Panc1 (cell line): ENCODE measurements at regions not wholly inside any gene's neighbourhood (a gene's known extent, or its start where the extent isn't known, plus 50 kb on each side); places are given as distances from the start of the nearest gene placed in this dataset.

Experiments
- TCF7L2 ChIP-seq: IDR thresholded peaks from 2 replicates; pipeline ENCODE4 v1.6.1; 2011; ENCODE audit warnings: mild to moderate bottlenecking, low read depth, low read length, inconsistent platforms
- TF ChIP-seq, protein P1 (sequence below): fragments of 450-650 bp; IDR thresholded peaks from 2 replicates; pipeline ENCODE4 v1.5.1; 2017; ENCODE audit warnings: mild to moderate bottlenecking

DNA sequence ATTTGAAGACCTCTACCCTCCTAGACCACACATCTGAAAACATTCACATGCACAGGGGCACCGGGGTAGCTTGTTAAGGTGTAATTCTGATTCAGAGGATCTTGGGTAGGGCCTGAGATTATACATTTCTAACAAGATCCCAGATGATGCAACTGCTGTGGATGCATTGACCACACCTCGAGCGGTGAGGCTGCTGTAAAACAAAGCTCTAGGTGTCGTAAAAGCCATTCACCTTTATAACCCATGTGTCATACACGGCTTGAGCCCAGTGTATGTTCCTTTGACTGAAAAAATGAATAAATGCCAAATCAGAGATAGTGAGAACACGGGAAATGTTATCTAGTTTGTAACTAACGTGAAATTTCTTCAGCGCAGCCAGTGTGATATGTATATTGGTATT lies 1578.2 kb upstream of the WWC1 start:
- TF ChIP-seq, protein P1, sequence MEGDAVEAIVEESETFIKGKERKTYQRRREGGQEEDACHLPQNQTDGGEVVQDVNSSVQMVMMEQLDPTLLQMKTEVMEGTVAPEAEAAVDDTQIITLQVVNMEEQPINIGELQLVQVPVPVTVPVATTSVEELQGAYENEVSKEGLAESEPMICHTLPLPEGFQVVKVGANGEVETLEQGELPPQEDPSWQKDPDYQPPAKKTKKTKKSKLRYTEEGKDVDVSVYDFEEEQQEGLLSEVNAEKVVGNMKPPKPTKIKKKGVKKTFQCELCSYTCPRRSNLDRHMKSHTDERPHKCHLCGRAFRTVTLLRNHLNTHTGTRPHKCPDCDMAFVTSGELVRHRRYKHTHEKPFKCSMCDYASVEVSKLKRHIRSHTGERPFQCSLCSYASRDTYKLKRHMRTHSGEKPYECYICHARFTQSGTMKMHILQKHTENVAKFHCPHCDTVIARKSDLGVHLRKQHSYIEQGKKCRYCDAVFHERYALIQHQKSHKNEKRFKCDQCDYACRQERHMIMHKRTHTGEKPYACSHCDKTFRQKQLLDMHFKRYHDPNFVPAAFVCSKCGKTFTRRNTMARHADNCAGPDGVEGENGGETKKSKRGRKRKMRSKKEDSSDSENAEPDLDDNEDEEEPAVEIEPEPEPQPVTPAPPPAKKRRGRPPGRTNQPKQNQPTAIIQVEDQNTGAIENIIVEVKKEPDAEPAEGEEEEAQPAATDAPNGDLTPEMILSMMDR = no peak
- TF ChIP-seq TCF7L2 = no peak
